HEK293T (cell line): ENCODE measurements at regions not wholly inside any gene's neighbourhood (a gene's known extent, or its start where the extent isn't known, plus 50 kb on each side); places are given as distances from the start of the nearest gene placed in this dataset.

ENCODE experiments used
- CTCF ChIA-PET: fragments of 350-600 bp; formaldehyde crosslinking; extraction: SDS; loops from one replicate; lab custom pipeline; 2021; ENCODE audit warnings: antibody characterized with exemption, inconsistent platforms; lab: Yijun Ruan, JAX
- POLR2A ChIA-PET: fragments of 350-600 bp; formaldehyde crosslinking; extraction: SDS; loops from one replicate; lab custom pipeline; 2020; ENCODE audit warnings: antibody characterized with exemption, inconsistent platforms; lab: Yijun Ruan, JAX
- DNase-seq: peaks from one replicate; pipeline ENCODE4 v3.0.0; 2012; ENCODE audit warnings: mixed read lengths; ENCODE audit errors: extremely low spot score
- ARNT ChIP-seq: fragments of 450-650 bp; IDR thresholded peaks from 2 replicates; pipeline ENCODE4 v1.6.1; 2017; ENCODE audit warnings: mild to moderate bottlenecking
- BHLHE40 ChIP-seq: fragments of 450-650 bp; IDR thresholded peaks from 2 replicates; pipeline ENCODE4 v1.6.1; 2016; ENCODE audit warnings: mild to moderate bottlenecking, moderate library complexity, borderline replicate concordance
- CTBP1 ChIP-seq: fragments of 450-650 bp; IDR thresholded peaks from 2 replicates; pipeline ENCODE4 v1.6.1; 2016; ENCODE audit warnings: borderline replicate concordance
- ELF4 ChIP-seq: fragments of 450-650 bp; IDR thresholded peaks from 2 replicates; pipeline ENCODE4 v1.6.1; 2017; ENCODE audit warnings: antibody characterized with exemption
- FOXA1 ChIP-seq: fragments of 450-650 bp; IDR thresholded peaks from 2 replicates; pipeline ENCODE4 v1.6.1; 2016; ENCODE audit warnings: mild to moderate bottlenecking
- FOXK2 ChIP-seq: fragments of 450-650 bp; IDR thresholded peaks from 2 replicates; pipeline ENCODE4 v1.6.1; 2016; ENCODE audit warnings: mild to moderate bottlenecking
- FOXM1 ChIP-seq: fragments of 450-650 bp; IDR thresholded peaks from 2 replicates; pipeline ENCODE4 v1.6.1; 2017; ENCODE audit warnings: mild to moderate bottlenecking, borderline replicate concordance
- HDGF ChIP-seq: fragments of 450-650 bp; IDR thresholded peaks from 2 replicates; pipeline ENCODE4 v1.6.1; 2017; ENCODE audit warnings: antibody characterized with exemption, borderline replicate concordance
- L3MBTL2 ChIP-seq: fragments of 450-650 bp; conservative IDR thresholded peaks from 2 replicates; pipeline ENCODE4 v1.6.1; 2016; ENCODE audit warnings: mild to moderate bottlenecking
- LEF1 ChIP-seq: fragments of 450-650 bp; IDR thresholded peaks from 2 replicates; pipeline ENCODE4 v1.6.1; 2017; ENCODE audit warnings: mild to moderate bottlenecking, borderline replicate concordance
- NFRKB ChIP-seq: fragments of 450-650 bp; IDR thresholded peaks from 2 replicates; pipeline ENCODE4 v1.6.1; 2016; ENCODE audit warnings: mild to moderate bottlenecking, moderate library complexity
- SP1 ChIP-seq: fragments of 450-650 bp; IDR thresholded peaks from 2 replicates; pipeline ENCODE4 v1.6.1; 2017
- SUZ12 ChIP-seq: fragments of 450-650 bp; IDR thresholded peaks from 2 replicates; pipeline ENCODE4 v1.6.1; 2016; ENCODE audit warnings: mild to moderate bottlenecking
- TARDBP ChIP-seq: fragments of 450-650 bp; IDR thresholded peaks from 2 replicates; pipeline ENCODE4 v1.6.1; 2016
- ZNF384 ChIP-seq: fragments of 450-650 bp; IDR thresholded peaks from 2 replicates; pipeline ENCODE4 v1.6.1; 2016
- TF ChIP-seq, protein P1 (sequence below): fragments of 450-650 bp; IDR thresholded peaks from 2 replicates; pipeline ENCODE4 v1.6.1; 2016

DNA sequence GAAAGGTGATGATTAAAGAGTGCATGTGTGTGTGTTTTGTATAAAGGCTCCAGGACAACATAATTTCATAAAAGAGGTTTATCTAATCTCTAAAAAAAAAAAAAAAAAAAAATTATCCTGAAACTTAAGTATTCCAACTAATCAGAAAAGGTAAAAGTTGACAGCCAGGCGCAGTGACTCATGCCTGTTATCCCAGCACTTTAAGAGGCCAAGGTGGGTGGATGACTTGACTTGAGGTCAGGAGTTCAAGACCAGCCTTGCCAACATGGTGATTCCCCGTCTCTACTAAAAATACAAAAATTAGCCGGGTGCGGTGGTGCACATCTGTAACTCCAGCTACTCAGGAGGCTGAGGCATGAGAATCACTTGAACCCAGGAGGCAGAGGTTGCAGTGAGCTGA lies 632.7 kb upstream of the CHORDC1 start:
- POLR2A ChIA-PET = no interaction called here
- TF ChIP-seq BHLHE40 = no peak
- TF ChIP-seq LEF1 = no peak
- TF ChIP-seq TARDBP = no peak
- no peak for TF ChIP-seq SP1
- TF ChIP-seq, protein P1, sequence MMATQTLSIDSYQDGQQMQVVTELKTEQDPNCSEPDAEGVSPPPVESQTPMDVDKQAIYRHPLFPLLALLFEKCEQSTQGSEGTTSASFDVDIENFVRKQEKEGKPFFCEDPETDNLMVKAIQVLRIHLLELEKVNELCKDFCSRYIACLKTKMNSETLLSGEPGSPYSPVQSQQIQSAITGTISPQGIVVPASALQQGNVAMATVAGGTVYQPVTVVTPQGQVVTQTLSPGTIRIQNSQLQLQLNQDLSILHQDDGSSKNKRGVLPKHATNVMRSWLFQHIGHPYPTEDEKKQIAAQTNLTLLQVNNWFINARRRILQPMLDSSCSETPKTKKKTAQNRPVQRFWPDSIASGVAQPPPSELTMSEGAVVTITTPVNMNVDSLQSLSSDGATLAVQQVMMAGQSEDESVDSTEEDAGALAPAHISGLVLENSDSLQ = no peak
- DNase-seq = no peak
- CTCF ChIA-PET = no interaction called here

DNA sequence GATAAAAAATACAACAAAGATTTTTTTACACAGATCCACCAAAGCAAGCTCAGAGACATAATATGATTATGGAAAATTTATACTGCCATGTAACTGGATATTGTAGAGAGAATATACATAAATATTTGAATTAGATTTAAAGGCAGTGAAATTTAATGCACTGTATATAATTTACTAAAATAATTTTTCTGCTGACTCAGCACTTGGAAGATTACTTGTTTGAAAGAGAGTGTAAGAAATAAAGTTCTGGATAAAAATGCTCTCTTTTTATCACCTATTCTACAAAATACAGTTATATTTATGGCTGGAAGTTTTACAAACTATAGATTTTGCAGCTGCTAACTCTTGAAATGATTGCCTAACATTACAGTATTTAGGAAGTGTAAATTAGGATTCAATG lies 628.3 kb upstream of the CHORDC1 start:
- POLR2A ChIA-PET = no interaction called here
- CTCF ChIA-PET = no interaction called here
- TF ChIP-seq ELF4 (no peak), ZNF384 (no peak), NFRKB (no peak), FOXM1 (no peak), SP1 (no peak), BHLHE40 (no peak), TARDBP (no peak), CTBP1 (no peak), SUZ12 (no peak), FOXA1 (no peak), LEF1 (no peak), HDGF (no peak), L3MBTL2 (no peak), ARNT (no peak), FOXK2 (no peak)
- TF ChIP-seq, protein P1 = no peak
- DNase-seq = no peak

DNA sequence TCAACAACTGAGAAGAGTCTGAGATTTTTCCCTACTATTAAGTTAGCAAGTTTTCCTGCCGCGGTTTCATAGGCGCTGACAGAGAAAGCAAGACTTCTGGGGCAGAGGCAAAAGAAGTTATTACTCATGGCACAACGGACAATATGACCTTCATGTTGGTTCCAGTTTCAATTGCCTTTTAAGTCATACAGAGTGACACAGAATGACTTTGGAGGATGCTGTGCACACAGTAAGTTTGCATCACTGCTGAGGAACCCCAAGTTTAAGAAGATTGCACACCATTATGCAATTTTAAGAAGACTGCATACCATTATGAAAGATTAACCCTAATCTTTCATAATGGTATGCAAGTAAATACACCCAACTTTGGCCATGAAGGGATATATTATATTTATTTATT lies 626.5 kb upstream of the CHORDC1 start:
- no peak for DNase-seq
- TF ChIP-seq NFRKB = no peak
- TF ChIP-seq, protein P1 = no peak
- TF ChIP-seq FOXK2 = no peak
- TF ChIP-seq FOXA1 = no peak
- no peak for TF ChIP-seq ARNT
- TF ChIP-seq HDGF = no peak
- no peak for TF ChIP-seq SP1
- no peak for TF ChIP-seq SUZ12
- TF ChIP-seq ZNF384 = no peak
- no peak for TF ChIP-seq FOXM1
- no peak for TF ChIP-seq CTBP1
- no peak for TF ChIP-seq LEF1
- no peak for TF ChIP-seq BHLHE40
- no peak for TF ChIP-seq L3MBTL2
- TF ChIP-seq TARDBP = no peak
- no peak for TF ChIP-seq ELF4
- POLR2A ChIA-PET = no interaction called here
- CTCF ChIA-PET = no interaction called here

DNA sequence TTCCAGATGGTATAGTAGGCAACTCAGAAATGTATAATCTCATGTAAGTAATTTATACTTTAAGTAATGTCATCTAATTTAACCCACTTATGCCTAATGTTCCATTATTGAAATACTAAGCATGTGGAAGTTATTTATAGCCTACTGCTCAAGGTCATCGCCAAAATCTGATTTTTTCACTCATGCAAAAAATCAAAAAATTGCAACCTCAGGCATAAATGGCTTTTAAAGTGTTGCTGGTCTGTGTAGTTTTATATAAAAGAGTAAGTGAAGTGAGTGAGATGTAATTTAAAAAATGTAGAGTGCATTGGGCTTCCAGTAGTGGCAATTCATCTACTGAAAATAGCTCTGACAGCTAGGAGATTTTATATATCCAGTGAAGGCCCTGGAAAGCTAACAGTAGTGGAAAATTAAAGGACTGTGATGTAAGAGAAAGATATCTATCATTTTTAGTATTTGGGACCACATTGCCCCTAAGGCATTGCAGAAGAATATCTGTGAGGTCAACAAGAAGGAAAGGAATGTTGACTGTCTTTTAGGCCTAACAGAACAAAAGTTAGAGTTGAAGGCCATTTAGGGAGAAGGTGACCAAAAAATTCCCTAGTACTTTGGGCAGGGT lies 624.5 kb upstream of the CHORDC1 start:
- ChIA-PET CTCF (no interaction called here), POLR2A (no interaction called here)
- DNase-seq = no peak
- TF ChIP-seq LEF1 (no peak), NFRKB (no peak), HDGF (no peak), BHLHE40 (no peak), ARNT (no peak), CTBP1 (no peak), L3MBTL2 (no peak), ZNF384 (no peak), SUZ12 (no peak), TARDBP (no peak)

DNA sequence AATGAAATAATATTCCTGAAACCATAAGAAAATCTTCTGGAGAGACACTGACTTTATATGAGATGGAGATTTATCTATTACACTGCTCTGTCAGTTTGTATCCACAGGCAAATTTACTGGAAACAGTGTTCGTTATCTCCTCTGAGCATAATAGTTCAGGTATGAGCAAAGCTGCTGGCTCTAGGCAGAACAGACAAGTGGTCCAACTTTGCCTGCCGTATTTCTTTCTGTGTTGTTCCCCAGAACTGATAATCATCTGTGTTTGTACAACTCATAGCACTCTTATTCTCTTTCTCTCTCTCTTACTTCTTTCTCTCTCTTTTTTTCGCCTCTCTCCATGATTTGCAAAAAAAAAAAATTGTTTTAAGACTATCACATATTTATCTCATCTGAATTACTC lies 623.8 kb upstream of the CHORDC1 start:
- ChIA-PET POLR2A (no interaction called here), CTCF (no interaction called here)
- DNase-seq = no peak
- TF ChIP-seq LEF1 = no peak
- no peak for TF ChIP-seq FOXA1
- TF ChIP-seq SP1 = no peak
- no peak for TF ChIP-seq ZNF384
- TF ChIP-seq NFRKB = no peak

DNA sequence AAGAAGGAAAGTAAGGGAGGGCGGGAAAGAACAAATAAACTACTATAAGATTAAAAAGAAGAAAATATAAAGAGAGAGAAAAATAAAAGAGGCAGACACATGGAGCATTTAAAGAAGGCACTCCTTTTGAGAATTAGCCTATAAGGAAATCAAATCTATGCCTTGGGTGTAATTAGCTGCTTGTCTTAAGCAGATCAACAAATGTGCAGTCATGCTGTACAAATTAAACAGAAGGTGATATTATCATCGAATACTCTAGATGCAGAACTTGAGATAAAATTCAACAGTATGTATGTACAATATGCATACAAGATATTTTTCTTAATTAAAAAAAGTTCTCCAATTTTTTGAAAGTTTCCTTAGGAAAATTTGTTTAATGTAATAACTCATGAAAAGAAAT lies 623.0 kb upstream of the CHORDC1 start:
- no peak for DNase-seq
- POLR2A ChIA-PET = no interaction called here
- TF ChIP-seq FOXA1 = no peak
- no peak for TF ChIP-seq SP1
- no peak for TF ChIP-seq ARNT
- no peak for TF ChIP-seq LEF1
- TF ChIP-seq CTBP1 = no peak
- TF ChIP-seq ELF4 = no peak

DNA sequence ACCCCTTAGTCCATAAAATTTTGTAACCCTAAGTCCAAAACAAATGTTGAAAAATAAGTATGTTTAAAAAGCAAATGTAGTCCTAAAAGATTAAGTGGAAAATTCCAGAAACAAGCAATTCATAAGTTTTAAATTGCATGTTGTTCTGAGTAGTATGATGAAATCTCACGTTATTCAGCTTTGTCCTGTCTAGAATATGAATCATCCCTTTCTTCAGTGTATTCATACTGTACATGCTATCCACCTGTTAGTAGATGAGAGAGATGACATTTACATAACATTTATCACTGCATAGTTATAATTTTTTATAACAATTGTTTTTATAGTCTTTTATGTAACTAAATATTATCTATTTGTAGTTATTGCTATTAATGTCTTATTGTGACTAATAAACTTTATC lies 622.3 kb upstream of the CHORDC1 start:
- ChIA-PET CTCF (no interaction called here), POLR2A (no interaction called here)
- TF ChIP-seq SUZ12 = no peak
- TF ChIP-seq FOXA1 = no peak
- TF ChIP-seq L3MBTL2 = no peak
- no peak for TF ChIP-seq SP1
- no peak for TF ChIP-seq CTBP1
- no peak for TF ChIP-seq LEF1
- no peak for TF ChIP-seq ZNF384
- TF ChIP-seq BHLHE40 = no peak
- TF ChIP-seq FOXM1 = no peak
- no peak for TF ChIP-seq ELF4
- TF ChIP-seq NFRKB = no peak
- DNase-seq = no peak

More for the DNA sequence above, 623.0 kb upstream of the CHORDC1 start:
- CTCF ChIA-PET = no interaction called here
